ENCODE measurements at regions not wholly inside any gene's neighbourhood (a gene's known extent, or its start where the extent isn't known, plus 50 kb on each side); places are given as distances from the start of the nearest gene placed in this dataset.
"Not testable (repeated sequence)": the region's sequence is repeated elsewhere in the genome, so short reads cannot be mapped to it uniquely, and the experiment has no call there.

DNA sequence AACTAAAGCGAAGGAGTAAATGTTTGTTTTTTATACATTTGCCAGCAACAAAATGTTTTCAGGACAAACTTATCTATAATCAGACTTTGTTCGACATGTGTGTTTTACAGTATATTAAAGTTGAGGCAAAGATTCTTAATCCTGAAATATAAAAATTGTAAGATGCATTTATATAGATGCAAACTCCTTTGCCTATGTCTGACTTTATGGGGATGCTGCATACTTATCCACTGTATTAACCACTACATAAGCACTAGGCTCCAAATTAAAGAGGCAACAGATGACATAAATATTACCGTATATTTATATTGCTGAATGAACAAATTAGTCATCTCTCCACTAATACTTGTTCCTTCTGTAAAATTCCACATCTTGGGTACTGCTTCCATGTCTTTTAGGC is 882.7 kb upstream of the ARRDC3 start:
- intact Hi-C loops (cut with DNase I), result no loop called here
- no peak for DNase-seq (ENCODE audit: low spot score)

DNA sequence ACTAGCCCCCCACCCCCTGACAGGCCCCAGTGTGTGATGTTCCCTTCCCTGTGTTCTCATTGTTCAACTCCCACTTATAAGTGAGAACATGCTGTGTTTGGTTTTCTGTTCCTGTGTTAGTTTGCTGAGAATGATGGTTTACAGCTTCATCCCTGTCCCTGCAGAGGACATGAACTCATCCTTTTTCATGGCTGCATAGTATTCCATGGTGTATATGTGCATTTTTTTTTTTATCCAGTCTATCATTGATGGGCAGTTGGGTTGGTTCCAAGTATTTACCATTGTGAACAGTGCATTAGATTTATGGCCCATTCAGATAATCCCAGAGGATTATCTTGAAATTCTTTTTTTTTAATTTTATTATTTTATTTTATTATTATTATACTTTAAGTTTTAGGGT is 872.5 kb upstream of the ARRDC3 start:
- intact Hi-C loops (cut with DNase I); DNase-seq (ENCODE audit: low spot score): not testable (repeated sequence)

GRCh38 chr5:92248518-92248917 is 865.4 kb upstream of the ARRDC3 start:
- no peak for DNase-seq (ENCODE audit: low spot score)
- intact Hi-C loops (cut with DNase I), result no loop called here

GRCh38 chr5:92242170-92242569 is 859.1 kb upstream of the ARRDC3 start:
- intact Hi-C loops (cut with DNase I), result no loop called here
- no peak for DNase-seq (ENCODE audit: low spot score)

GRCh38 chr5:92237896-92238295 is 854.8 kb upstream of the ARRDC3 start:
- intact Hi-C loops (cut with DNase I), result no loop called here
- DNase-seq (ENCODE audit: low spot score), result no peak

GRCh38 chr5:92222449-92222848 is 839.3 kb upstream of the ARRDC3 start:
- intact Hi-C loops (cut with DNase I), result loop anchor here (5.0 kb wide), 1 partner anchor 295 kb away; no protein-coding TSS in a partner anchor

GRCh38 chr5:92216852-92217251 is 833.7 kb upstream of the ARRDC3 start:
- DNase-seq (ENCODE audit: low spot score); intact Hi-C loops (cut with DNase I): not testable (repeated sequence)

More at GRCh38 chr5:92222449-92222848, 839.3 kb upstream of the ARRDC3 start:
- DNase-seq (ENCODE audit: low spot score), result no peak

DNA sequence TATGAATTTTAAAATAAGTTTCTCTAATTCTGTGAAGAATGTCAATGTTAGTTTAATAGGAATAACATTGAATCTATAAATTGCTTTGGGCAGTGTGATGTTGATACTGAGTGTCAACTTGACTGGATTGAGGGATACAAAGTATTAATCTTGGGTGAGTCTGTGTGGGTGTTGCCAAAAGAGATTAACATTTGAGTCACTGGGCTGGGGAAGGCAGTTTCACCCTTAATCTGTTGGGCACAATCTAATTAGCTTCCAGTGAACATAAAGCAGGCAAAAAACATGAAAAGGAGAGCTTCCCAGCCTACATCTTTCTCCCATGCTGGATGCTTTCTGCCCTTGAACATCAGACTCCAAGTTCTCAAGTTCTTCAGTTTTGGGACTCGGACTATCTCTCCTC is 832.0 kb upstream of the ARRDC3 start:
- no peak for DNase-seq (ENCODE audit: low spot score)
- intact Hi-C loops (cut with DNase I), result no loop called here

GRCh38 chr5:92208265-92208664 is 825.1 kb upstream of the ARRDC3 start:
- intact Hi-C loops (cut with DNase I), result no loop called here
- DNase-seq (ENCODE audit: low spot score), result no peak

DNA sequence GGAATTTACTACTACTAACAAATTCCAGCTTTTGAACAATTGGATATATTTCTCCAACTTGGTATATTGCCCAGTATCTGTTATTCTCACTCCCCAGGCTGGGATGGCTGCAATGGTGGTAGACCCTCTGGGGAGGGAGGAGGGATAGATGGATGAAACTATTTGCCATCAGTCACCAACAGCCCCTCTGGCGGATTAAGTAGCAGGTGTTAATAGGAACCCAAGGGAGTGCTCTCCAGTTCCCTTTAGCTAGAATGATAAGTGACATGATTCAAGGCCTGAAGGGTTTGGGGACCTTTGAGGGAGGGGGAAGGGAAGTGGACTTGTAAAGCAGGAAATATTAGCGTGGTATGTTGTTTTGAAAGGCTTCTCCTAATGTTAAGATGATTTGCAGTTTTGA is 824.0 kb upstream of the ARRDC3 start:
- intact Hi-C loops (cut with DNase I), result no loop called here
- no peak for DNase-seq (ENCODE audit: low spot score)

- DNase-seq (ENCODE audit: low spot score), result no peak
- intact Hi-C loops (cut with DNase I), result no loop called here
These were observed 823.6 kb upstream of the ARRDC3 start for GRCh38 chr5:92206681-92207080.

GRCh38 chr5:92199035-92199434 is 815.9 kb upstream of the ARRDC3 start:
- intact Hi-C loops (cut with DNase I); DNase-seq (ENCODE audit: low spot score): not testable (repeated sequence)

DNA sequence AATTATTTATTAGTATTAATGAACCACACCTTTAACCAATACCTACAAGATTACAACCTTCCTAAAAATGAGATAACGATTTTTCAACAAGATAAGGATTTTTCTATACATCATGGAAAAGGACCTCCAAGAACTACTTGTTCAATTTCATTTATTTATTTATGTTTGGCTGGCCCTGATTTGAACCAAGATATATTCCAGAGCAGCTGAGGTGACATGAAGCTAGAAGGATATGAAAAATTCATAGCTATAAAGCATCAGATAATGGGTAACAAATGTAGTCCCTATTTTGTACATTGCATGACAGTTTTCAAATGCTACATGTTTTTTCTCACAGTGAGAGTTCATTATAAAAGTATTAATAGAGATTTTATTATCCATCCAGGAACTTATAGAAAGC is 798.5 kb upstream of the ARRDC3 start:
- intact Hi-C loops (cut with DNase I), result no loop called here
- DNase-seq (ENCODE audit: low spot score), result no peak

GRCh38 chr5:92180391-92180790 is 797.3 kb upstream of the ARRDC3 start:
- intact Hi-C loops (cut with DNase I), result no loop called here
- DNase-seq (ENCODE audit: low spot score), result no peak

- intact Hi-C loops (cut with DNase I), result no loop called here
- DNase-seq (ENCODE audit: low spot score), result no peak
These were observed 796.5 kb upstream of the ARRDC3 start for GRCh38 chr5:92179651-92180050.

GRCh38 chr5:92177926-92178487 is 794.9 kb upstream of the ARRDC3 start:
- intact Hi-C loops (cut with DNase I), result no loop called here
- no peak for DNase-seq (ENCODE audit: low spot score)

- intact Hi-C loops (cut with DNase I), result no loop called here
- no peak for DNase-seq (ENCODE audit: low spot score)
These were observed 780.8 kb upstream of the ARRDC3 start for GRCh38 chr5:92163906-92164305.

- intact Hi-C loops (cut with DNase I), result no loop called here
- no peak for DNase-seq (ENCODE audit: low spot score)
These were observed 764.7 kb upstream of the ARRDC3 start for GRCh38 chr5:92147798-92148197.

DNA sequence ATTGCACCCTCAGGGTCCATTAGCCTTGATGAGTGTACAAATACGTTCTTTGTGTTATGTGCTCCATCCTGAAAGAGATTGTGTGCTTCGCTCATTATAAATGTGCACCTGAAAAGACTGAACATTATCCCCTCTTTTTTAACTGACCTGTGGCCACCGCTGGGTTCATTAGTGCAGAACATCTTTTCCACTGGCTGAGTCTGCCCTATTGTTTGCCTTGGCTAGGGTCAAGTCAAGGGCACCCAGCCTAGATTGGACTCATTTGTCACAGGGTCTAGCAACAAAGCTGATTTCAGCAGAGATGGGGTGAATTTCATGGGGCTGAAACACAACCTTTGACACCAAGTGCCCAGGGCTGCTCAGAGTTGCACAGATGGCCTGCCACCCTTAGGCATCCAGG is 764.1 kb upstream of the ARRDC3 start:
- no peak for DNase-seq (ENCODE audit: low spot score)
- intact Hi-C loops (cut with DNase I), result no loop called here

GRCh38 chr5:92145852-92146251 is 762.7 kb upstream of the ARRDC3 start:
- intact Hi-C loops (cut with DNase I), result no loop called here

GRCh38 chr5:92144824-92145223 is 761.7 kb upstream of the ARRDC3 start:
- intact Hi-C loops (cut with DNase I), result no loop called here
- DNase-seq (ENCODE audit: low spot score), result no peak

More at GRCh38 chr5:92145852-92146251, 762.7 kb upstream of the ARRDC3 start:
- no peak for DNase-seq (ENCODE audit: low spot score)

DNA sequence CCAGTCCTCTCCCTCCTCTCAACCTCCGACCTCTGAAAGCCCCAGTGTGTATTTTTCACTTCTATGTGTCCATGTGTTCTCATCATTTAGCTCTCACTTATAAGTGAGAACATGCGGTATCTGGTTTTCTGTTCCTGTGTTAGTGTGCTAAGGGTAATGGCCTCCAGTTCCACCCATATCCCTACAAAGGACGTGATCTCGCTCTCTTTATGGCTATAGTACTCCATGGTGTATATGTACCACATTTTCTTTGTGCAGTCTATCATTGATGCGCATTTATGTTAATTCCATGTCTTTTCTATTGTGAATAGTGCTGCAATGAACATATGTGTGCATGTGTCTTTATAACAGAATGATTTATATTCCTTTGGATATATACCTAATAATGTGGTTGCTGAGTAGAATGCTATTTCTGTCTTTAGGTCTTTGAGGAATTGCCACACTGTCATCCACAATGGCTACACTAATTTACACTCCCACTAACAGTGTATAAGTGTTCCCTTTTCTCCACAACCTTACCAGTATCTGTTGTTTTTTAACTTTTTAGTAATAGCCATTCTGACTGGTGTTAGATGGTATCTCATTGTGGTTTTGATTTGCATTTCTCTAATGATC is 749.3 kb upstream of the ARRDC3 start:
- DNase-seq (ENCODE audit: low spot score); intact Hi-C loops (cut with DNase I): not testable (repeated sequence)
